Mesenchymal stem cell (in vitro differentiated cells and primary cell): ENCODE measurements at regions not wholly inside any gene's neighbourhood (a gene's known extent, or its start where the extent isn't known, plus 50 kb on each side); places are given as distances from the start of the nearest gene placed in this dataset.

Experiments
- DNase-seq: peaks from one replicate; pipeline ENCODE4 v3.0.0-alpha.2; 2013
- H2AFZ ChIP-seq: one replicate; pipeline ENCODE4 v1.6.1; 2013; ENCODE audit warnings: low read depth, mild to moderate bottlenecking, control low read depth, inconsistent platforms, low read length, moderate library complexity
- H2AK5ac ChIP-seq: 2 replicates; pipeline ENCODE4 v1.6.1; 2013; ENCODE audit warnings: low read length, moderate library complexity, mild to moderate bottlenecking, inconsistent platforms; ENCODE audit not compliant: severe bottlenecking
- H2BK120ac ChIP-seq: one replicate; pipeline ENCODE4 v1.6.1; 2013; ENCODE audit warnings: low read depth, mild to moderate bottlenecking, inconsistent platforms, low read length, moderate library complexity
- H2BK12ac ChIP-seq, 2 experiments: one replicate each; pipeline ENCODE4 v1.6.1; 2013; ENCODE audit warnings: inconsistent platforms in 2 of 2, low read length in 2 of 2, mild to moderate bottlenecking in 2 of 2, moderate library complexity in 2 of 2, control low read depth in 1 of 2
- H2BK15ac ChIP-seq: one replicate; pipeline ENCODE4 v1.6.1; 2013; ENCODE audit warnings: mild to moderate bottlenecking, low read depth, inconsistent platforms; ENCODE audit not compliant: poor library complexity, severe bottlenecking
- H2BK5ac ChIP-seq: 2 replicates; pipeline ENCODE4 v1.6.1; 2013; ENCODE audit warnings: low read depth, mild to moderate bottlenecking, low read length, control low read depth, inconsistent platforms; ENCODE audit not compliant: poor library complexity, severe bottlenecking
- H3K14ac ChIP-seq, 2 experiments: one replicate each; pipeline ENCODE4 v1.6.1; 2013; ENCODE audit warnings: inconsistent platforms in 2 of 2, low read length in 2 of 2, control low read depth in 1 of 2, mild to moderate bottlenecking in 1 of 2, moderate library complexity in 1 of 2
- H3K18ac ChIP-seq, 2 experiments: one replicate each; pipeline ENCODE4 v1.6.1; 2013; ENCODE audit warnings: inconsistent platforms in 2 of 2, low read length in 2 of 2, control low read depth in 1 of 2, low read depth in 1 of 2, mild to moderate bottlenecking in 1 of 2
- H3K23ac ChIP-seq, 2 experiments: one replicate each; pipeline ENCODE4 v1.6.1; 2013; ENCODE audit warnings: inconsistent platforms in 2 of 2, low read length in 2 of 2, mild to moderate bottlenecking in 2 of 2, moderate library complexity in 2 of 2, control low read depth in 1 of 2
- H3K27ac ChIP-seq: 2 replicates; pipeline ENCODE4 v1.5.1; 2013; ENCODE audit warnings: mild to moderate bottlenecking, moderate library complexity, low read length, control low read depth, inconsistent platforms; ENCODE audit not compliant: poor library complexity, severe bottlenecking
- H3K27me3 ChIP-seq, 2 experiments: 2 replicates each; pipeline versions ENCODE4 v1.6.1 to v1.7.0; 2013; ENCODE audit warnings: low read length in 2 of 2, mild to moderate bottlenecking in 2 of 2, moderate library complexity in 2 of 2, control low read depth in 1 of 2, inconsistent platforms in 1 of 2; ENCODE audit not compliant: control insufficient read depth in 1 of 2, insufficient read depth in 1 of 2
- H3K36me3 ChIP-seq, 2 experiments: 2 replicates each; pipeline versions ENCODE4 v1.6.1 to v1.7.0; 2013; ENCODE audit warnings: low read length in 2 of 2, control low read depth in 1 of 2, inconsistent platforms in 1 of 2, low read depth in 1 of 2, mild to moderate bottlenecking in 1 of 2; ENCODE audit not compliant: insufficient read depth in 2 of 2, control insufficient read depth in 1 of 2
- H3K4ac ChIP-seq, 2 experiments: one replicate each; pipeline ENCODE4 v1.6.1; 2013; ENCODE audit warnings: inconsistent platforms in 2 of 2, low read length in 2 of 2, mild to moderate bottlenecking in 2 of 2, moderate library complexity in 2 of 2, control low read depth in 1 of 2, low read depth in 1 of 2
- H3K4me1 ChIP-seq: 2 replicates; pipeline ENCODE4 v1.6.1; 2013; ENCODE audit warnings: low read depth, low read length, control low read depth; ENCODE audit not compliant: control insufficient read depth, insufficient read depth
- H3K4me2 ChIP-seq: 2 replicates; pipeline ENCODE4 v1.6.1; 2013; ENCODE audit warnings: low read length, mild to moderate bottlenecking, inconsistent platforms; ENCODE audit not compliant: poor library complexity, severe bottlenecking
- H3K4me3 ChIP-seq, 2 experiments: 2 replicates each; pipeline versions ENCODE4 v1.5.1 to v1.7.0; 2013; ENCODE audit warnings: low read length in 2 of 2, mild to moderate bottlenecking in 2 of 2, control low read depth in 1 of 2, low read depth in 1 of 2; ENCODE audit not compliant: insufficient read depth in 1 of 2
- H3K79me1 ChIP-seq: replicated peaks from 2 replicates; pipeline ENCODE4 v1.6.1; 2013; ENCODE audit warnings: mild to moderate bottlenecking, control low read depth, low read length, inconsistent platforms; ENCODE audit not compliant: poor library complexity, severe bottlenecking
- H3K9ac ChIP-seq: 2 replicates; pipeline ENCODE4 v1.7.0; 2013; ENCODE audit warnings: mild to moderate bottlenecking, low read length, moderate library complexity
- H3K9me3 ChIP-seq: 2 replicates; pipeline ENCODE4 v1.7.0; 2013; ENCODE audit warnings: mild to moderate bottlenecking, low read length; ENCODE audit not compliant: control insufficient read depth
- H4K8ac ChIP-seq: one replicate; pipeline ENCODE4 v1.6.1; 2013; ENCODE audit warnings: inconsistent platforms, mild to moderate bottlenecking, low read length, moderate library complexity
- H4K91ac ChIP-seq: one replicate; pipeline ENCODE4 v1.6.1; 2013; ENCODE audit warnings: mild to moderate bottlenecking, low read length, inconsistent platforms
- WGBS: methylation state at CpG from one replicate; pipeline ENCODE4 v1.1.7; 2013; ENCODE audit warnings: mixed read lengths; 5-methylcytosine and 5-hydroxymethylcytosine counted together

DNA sequence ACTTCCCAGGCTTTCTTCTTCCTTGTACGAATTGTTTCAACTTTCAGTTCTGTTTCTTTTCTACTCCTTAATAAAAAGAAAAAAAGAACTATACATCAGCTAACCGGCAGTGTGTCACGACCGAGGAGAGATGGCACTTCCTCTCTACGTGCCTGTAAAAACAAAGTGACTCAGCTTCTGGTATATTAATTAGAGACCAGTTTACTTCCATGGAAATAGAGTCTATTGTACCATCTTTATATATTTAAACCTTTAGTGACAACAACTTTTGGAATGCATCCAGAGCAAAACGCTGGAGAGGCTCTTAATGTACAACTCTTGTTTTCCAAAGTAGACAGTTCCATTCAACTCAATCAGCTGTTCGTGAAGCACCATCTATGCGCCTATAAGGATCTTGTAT is 94.5 kb upstream of the LIFR start:
- Histone ChIP-seq H2BK5ac (no peak overlapping the region), H4K8ac (no peak overlapping the region), H3K18ac (no peak overlapping the region), H3K4me3 (peak overlapping the region in 1 of 2 experiments; percentile 57), H3K4me2 (peak overlapping the region; percentile 23), H3K79me1 (no peaks in the 10 kb centered on the region), H3K4ac (no peak overlapping the region), H3K9ac (peak overlapping the region; percentile 10), H3K23ac (no peak overlapping the region), H2AK5ac (no peak overlapping the region), H4K91ac (no peak overlapping the region), H3K27me3 (peaks cover 0 to 2% of the 10 kb centered on the region in 2 experiments), H2BK15ac (no peak overlapping the region), H3K9me3 (no peaks in the 10 kb centered on the region), H2BK120ac (no peak overlapping the region), H3K14ac (no peak overlapping the region), H3K36me3 (no peaks in the 10 kb centered on the region), H2AFZ (no peak overlapping the region), H2BK12ac (no peak overlapping the region), H3K27ac (no peak overlapping the region), H3K4me1 (peaks cover 4% of the 10 kb centered on the region)
- peak; percentile 58 for DNase-seq
- WGBS, result 40% methylated on average over 1 of the region's 8 CpGs

DNA sequence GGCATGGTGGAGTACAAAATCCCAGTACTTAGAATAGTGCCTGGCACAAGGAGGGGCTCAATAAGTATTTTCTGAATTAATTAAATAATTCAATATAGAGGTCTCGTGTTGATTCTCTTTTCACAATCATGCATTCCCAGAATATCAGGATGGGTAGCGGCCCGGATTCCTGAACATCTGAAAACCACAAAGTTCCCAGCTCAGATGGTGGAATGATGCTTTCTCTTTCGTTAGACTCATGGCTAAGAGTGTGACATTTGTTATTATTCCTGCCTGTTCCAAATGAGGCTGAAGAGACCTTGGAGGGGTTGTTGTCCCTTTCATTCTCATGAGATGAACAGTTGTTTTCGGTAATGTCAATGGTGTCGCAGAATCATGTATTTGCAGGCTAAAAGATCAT is 95.4 kb upstream of the LIFR start:
- Histone ChIP-seq H3K4me1 (peaks cover 4% of the 10 kb centered on the region), H2AK5ac (no peak overlapping the region), H3K9me3 (no peaks in the 10 kb centered on the region), H2BK12ac (no peak overlapping the region), H4K91ac (no peak overlapping the region), H2AFZ (no peak overlapping the region), H3K79me1 (no peaks in the 10 kb centered on the region), H3K9ac (no peak overlapping the region), H3K36me3 (no peaks in the 10 kb centered on the region), H3K4me2 (no peak overlapping the region), H3K23ac (no peak overlapping the region), H2BK5ac (no peak overlapping the region), H3K4me3 (no peak overlapping the region), H4K8ac (no peak overlapping the region), H3K4ac (no peak overlapping the region), H3K14ac (no peak overlapping the region), H2BK120ac (no peak overlapping the region), H3K27me3 (peaks cover 2 to 3% of the 10 kb centered on the region in 2 experiments), H3K18ac (no peak overlapping the region), H3K27ac (no peak overlapping the region), H2BK15ac (no peak overlapping the region)
- WGBS, result 82% methylated on average over 5 of the region's 6 CpGs
- peak; percentile 42 for DNase-seq

DNA sequence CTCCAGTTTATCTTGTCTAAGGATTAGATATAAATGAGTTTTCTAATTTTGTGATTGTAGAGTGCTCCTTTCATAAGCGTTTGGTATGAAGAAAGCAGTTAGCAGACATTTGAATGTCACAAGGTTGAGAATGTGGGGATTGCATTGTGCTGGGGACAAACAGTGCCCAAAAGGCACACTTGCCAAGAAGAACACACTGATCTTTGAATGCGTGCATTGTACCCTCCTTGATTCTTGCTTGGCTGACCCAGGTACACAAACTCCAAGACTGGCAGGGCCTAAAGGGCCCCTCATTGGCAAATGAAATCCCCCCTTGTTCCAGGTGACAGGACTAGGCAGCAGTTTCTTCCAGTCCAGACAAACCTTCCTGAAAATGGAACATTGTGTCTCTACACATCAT is 96.9 kb upstream of the LIFR start:
- no peak for DNase-seq
- 95% methylated on average over 2 of the region's 2 CpGs for WGBS
- H3K79me1 ChIP-seq, result no peaks in the 10 kb centered on the region
- no peak overlapping the region for H3K4me3 ChIP-seq
- no peak overlapping the region for H3K4me2 ChIP-seq
- no peak overlapping the region for H2BK15ac ChIP-seq
- peaks cover 4% of the 10 kb centered on the region for H3K4me1 ChIP-seq
- H3K14ac ChIP-seq, result no peak overlapping the region
- no peak overlapping the region for H3K23ac ChIP-seq
- H3K27me3 ChIP-seq, result peaks cover 3 to 5% of the 10 kb centered on the region in 2 experiments
- H3K4ac ChIP-seq, result no peak overlapping the region
- H2AK5ac ChIP-seq, result no peak overlapping the region
- H4K91ac ChIP-seq, result no peak overlapping the region
- no peak overlapping the region for H4K8ac ChIP-seq
- H3K9ac ChIP-seq, result no peak overlapping the region
- no peak overlapping the region for H2BK120ac ChIP-seq
- no peak overlapping the region for H3K27ac ChIP-seq
- no peak overlapping the region for H3K18ac ChIP-seq
- no peaks in the 10 kb centered on the region for H3K9me3 ChIP-seq
- H3K36me3 ChIP-seq, result no peaks in the 10 kb centered on the region
- H2BK12ac ChIP-seq, result no peak overlapping the region
- H2BK5ac ChIP-seq, result no peak overlapping the region
- H2AFZ ChIP-seq, result no peak overlapping the region

DNA sequence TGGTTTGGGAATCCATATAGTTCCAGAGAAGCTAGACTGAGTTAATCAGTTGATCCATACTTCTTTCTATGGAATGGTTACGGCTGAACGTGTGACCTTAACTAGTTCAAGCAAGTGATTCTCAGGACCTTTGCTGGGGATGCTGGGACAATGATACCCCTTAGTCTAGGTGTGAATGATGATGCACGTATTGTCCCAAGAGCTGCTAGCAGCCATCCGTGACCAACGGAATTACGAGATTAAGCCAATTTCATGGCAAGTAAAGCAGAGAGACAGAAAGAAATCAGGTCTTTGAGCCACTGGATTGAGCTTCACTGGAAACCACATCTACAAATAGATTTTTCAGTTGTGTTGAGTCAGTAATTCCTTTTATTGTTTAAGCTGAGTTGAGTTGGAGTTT is 99.2 kb upstream of the LIFR start:
- H3K36me3 ChIP-seq, result no peaks in the 10 kb centered on the region
- H3K79me1 ChIP-seq, result no peaks in the 10 kb centered on the region
- no peak overlapping the region for H3K9ac ChIP-seq
- H3K4ac ChIP-seq, result no peak overlapping the region
- H2BK120ac ChIP-seq, result no peak overlapping the region
- peaks cover 5 to 6% of the 10 kb centered on the region in 2 experiments for H3K27me3 ChIP-seq
- H2AFZ ChIP-seq, result no peak overlapping the region
- H4K91ac ChIP-seq, result no peak overlapping the region
- no peak overlapping the region for H3K18ac ChIP-seq
- no peak for DNase-seq
- no peak overlapping the region for H4K8ac ChIP-seq
- no peak overlapping the region for H3K14ac ChIP-seq
- H3K23ac ChIP-seq, result no peak overlapping the region
- H2BK12ac ChIP-seq, result no peak overlapping the region
- no peak overlapping the region for H3K4me3 ChIP-seq
- no peak overlapping the region for H2AK5ac ChIP-seq
- H3K9me3 ChIP-seq, result no peaks in the 10 kb centered on the region
- H2BK5ac ChIP-seq, result no peak overlapping the region
- no peak overlapping the region for H3K4me2 ChIP-seq
- no peak overlapping the region for H2BK15ac ChIP-seq
- peaks cover 2% of the 10 kb centered on the region for H3K4me1 ChIP-seq
- no peak overlapping the region for H3K27ac ChIP-seq
- 97% methylated on average over 6 of the region's 6 CpGs for WGBS
